HepG2 (cell line): ENCODE measurements at regions not wholly inside any gene's neighbourhood (a gene's known extent, or its start where the extent isn't known, plus 50 kb on each side); places are given as distances from the start of the nearest gene placed in this dataset.

Experiments
- ATAC-seq: fragments of 200-7000 bp; cut with Tn5 transposase; 3 replicates; pipeline ENCODE4 v1.9.1; 2020; ENCODE audit warnings: mild to moderate bottlenecking, moderate library complexity
- BruUV-seq: library from RNA; stranded (reverse); fragments of 400-500 nt; replicated peaks from 2 replicates; lab custom pipeline; 2021; lab: Mats Ljungman, UMichigan
- CTCF ChIA-PET: fragments of 300-600 bp; formaldehyde crosslinking; extraction: SDS; loops from one replicate; lab custom pipeline; 2021; ENCODE audit warnings: low total read pairs, inconsistent platforms, low intra/inter-chr PET ratio; lab: Yijun Ruan, JAX
- POLR2A ChIA-PET: fragments of 350-600 bp; sonication (Branson Sonifier 250); formaldehyde crosslinking; loops from one replicate; lab custom pipeline; 2020; ENCODE audit warnings: antibody characterized with exemption, inconsistent platforms; lab: Yijun Ruan, JAX
- DNase-seq: peaks from one replicate; pipeline ENCODE4 v3.0.0-alpha.2; 2015; ENCODE audit warnings: low spot score
- FAIRE-seq: peaks from 3 replicates; lab custom pipeline; 2011; peaks lifted over from hg19 to GRCh38; lab: Jason Lieb, UNC
- H2AFZ ChIP-seq: one replicate; pipeline ENCODE4 v1.6.1; 2011; ENCODE audit warnings: low read length, inconsistent platforms
- H3K27ac ChIP-seq: fragments of 300-600 bp; 3 replicates; pipeline ENCODE4 v1.8.0; 2011; ENCODE audit warnings: mixed run types, mild to moderate bottlenecking, mixed read lengths, low read length, inconsistent platforms; ENCODE audit not compliant: insufficient read depth; ENCODE audit errors: extremely low read length
- H3K27me3 ChIP-seq, 2 experiments: fragments of 200-600 bp in 1 of 2; 2 replicates in 1 of 2; 3 replicates in 1 of 2; pipeline versions ENCODE4 v1.6.0 to v1.8.0; 2011; ENCODE audit warnings: low read length in 2 of 2, mild to moderate bottlenecking in 2 of 2, moderate library complexity in 2 of 2, inconsistent platforms in 1 of 2; ENCODE audit not compliant: insufficient read depth in 2 of 2, control insufficient read depth in 1 of 2
- H3K36me3 ChIP-seq, 2 experiments: fragments of 200-600 bp in 1 of 2; replicated peaks in 1 of 2; 2 replicates in 1 of 2; 3 replicates in 1 of 2; pipeline versions ENCODE4 v1.5.1 to v1.8.0; 2011; ENCODE audit warnings: low read length in 2 of 2, inconsistent platforms in 1 of 2; ENCODE audit not compliant: insufficient read depth in 2 of 2, control insufficient read depth in 1 of 2
- H3K4me1 ChIP-seq: 2 replicates; pipeline ENCODE4 v1.5.1; 2012; ENCODE audit warnings: low read length, inconsistent platforms; ENCODE audit not compliant: insufficient read depth
- H3K4me2 ChIP-seq: 2 replicates; pipeline ENCODE4 v1.6.0; 2011; ENCODE audit warnings: low read depth, low read length, inconsistent platforms
- H3K4me3 ChIP-seq, 3 experiments: fragments of 200-600 bp in 1 of 3; sonication (generic), shearing (Covaris generic) in 1 of 3; replicated peaks in 1 of 3; 2 replicates each; pipeline ENCODE4 v1.5.1; 2011 to 2016; ENCODE audit warnings: low read length in 3 of 3, inconsistent platforms in 2 of 3, low read depth in 2 of 3, mild to moderate bottlenecking in 2 of 3, control low read depth in 1 of 3, mixed read lengths in 1 of 3; ENCODE audit not compliant: insufficient read depth in 1 of 3
- H3K79me2 ChIP-seq: one replicate; pipeline ENCODE4 v1.6.1; 2011; ENCODE audit warnings: low read length, inconsistent platforms; ENCODE audit not compliant: insufficient read depth
- H3K9ac ChIP-seq: 2 replicates; pipeline ENCODE4 v1.6.0; 2011; ENCODE audit warnings: mild to moderate bottlenecking, low read depth, low read length, inconsistent platforms; ENCODE audit not compliant: insufficient read depth
- H3K9me3 ChIP-seq: 2 replicates; pipeline ENCODE4 v1.5.1; 2012; ENCODE audit warnings: mild to moderate bottlenecking, low read length
- H4K20me1 ChIP-seq: 2 replicates; pipeline ENCODE4 v1.6.0; 2011; ENCODE audit warnings: inconsistent platforms, mild to moderate bottlenecking, low read length, moderate library complexity; ENCODE audit not compliant: insufficient read depth
- CCDC6 ChIP-seq: sonication (generic); formaldehyde crosslinking; IDR thresholded peaks from 2 replicates; pipeline ENCODE4 v1.8.1; 2022; ENCODE audit warnings: mild to moderate bottlenecking, missing genetic modification reagents, moderate library complexity
- HNRNPUL1 ChIP-seq: fragments of 200-400 bp; formaldehyde crosslinking; IDR thresholded peaks from 2 replicates; pipeline ENCODE4 v1.6.1; 2017; ENCODE audit warnings: low read depth, mild to moderate bottlenecking, low read length, moderate library complexity
- NR1H2 ChIP-seq: sonication (generic); formaldehyde crosslinking; IDR thresholded peaks from 2 replicates; pipeline ENCODE4 v1.8.1; 2022; ENCODE audit warnings: low read depth, missing genetic modification reagents, borderline replicate concordance
- TAF15 ChIP-seq: fragments of 200-400 bp; formaldehyde crosslinking; IDR thresholded peaks from one replicate; pipeline ENCODE4 v1.6.1; 2018; ENCODE audit warnings: mild to moderate bottlenecking, low read depth, low read length; ENCODE audit not compliant: poor library complexity, severe bottlenecking
- THYN1 ChIP-seq: sonication (generic); formaldehyde crosslinking; IDR thresholded peaks from 2 replicates; pipeline ENCODE4 v1.8.1; 2023; ENCODE audit warnings: low read depth, mild to moderate bottlenecking, moderate library complexity, missing genetic modification reagents, borderline replicate concordance
- TOPORS ChIP-seq: sonication (generic); formaldehyde crosslinking; IDR thresholded peaks from 2 replicates; pipeline ENCODE4 v1.8.0; 2023; ENCODE audit warnings: mild to moderate bottlenecking, missing genetic modification reagents
- ZNF12 ChIP-seq: sonication (generic); formaldehyde crosslinking; IDR thresholded peaks from 2 replicates; pipeline ENCODE4 v1.5.0; 2020; ENCODE audit warnings: missing genetic modification reagents
- ZNF678 ChIP-seq: sonication (generic); formaldehyde crosslinking; IDR thresholded peaks from 2 replicates; pipeline ENCODE4 v1.4.0; 2020; ENCODE audit warnings: mild to moderate bottlenecking, missing genetic modification reagents
- ZNF790 ChIP-seq: sonication (generic); formaldehyde crosslinking; IDR thresholded peaks from 2 replicates; pipeline ENCODE4 v1.8.0; 2022; ENCODE audit warnings: missing genetic modification reagents, mild to moderate bottlenecking, borderline replicate concordance
- WGBS: methylation state at CpG from one replicate; pipeline ENCODE4 v1.1.6; 2017; ENCODE audit warnings: low lambda C conversion rate; 5-methylcytosine and 5-hydroxymethylcytosine counted together
- in situ Hi-C: cut with HindIII; loops from 2 replicates; pipeline ENCODE4 v1.10.0; 2017; ENCODE audit warnings: low pct_unique_long_range_greater_than_20kb; ENCODE audit not compliant: extremely low pct_ligation_motif_present
- intact Hi-C: fragments of 100-400 bp; cut with micrococcal nuclease; formaldehyde crosslinking; loops from one replicate; pipeline ENCODE4 v1.10.0; 2022; ENCODE audit not compliant: unreplicated experiment
- TF ChIP-seq, protein P1 (sequence below): sonication (generic); formaldehyde crosslinking; IDR thresholded peaks from 2 replicates; pipeline ENCODE4 v1.4.0; 2020; ENCODE audit warnings: mild to moderate bottlenecking, missing genetic modification reagents
- TF ChIP-seq, protein P2 (sequence below): sonication (generic); formaldehyde crosslinking; IDR thresholded peaks from 2 replicates; pipeline ENCODE4 v1.9.0; 2021; ENCODE audit warnings: missing genetic modification reagents, mild to moderate bottlenecking, borderline replicate concordance
- TF ChIP-seq, protein P3 (sequence below): sonication (generic); formaldehyde crosslinking; IDR thresholded peaks from 2 replicates; pipeline ENCODE4 v1.5.0; 2020; ENCODE audit warnings: missing genetic modification reagents, mild to moderate bottlenecking, borderline replicate concordance
- TF ChIP-seq, protein P4 (sequence below): sonication (generic); formaldehyde crosslinking; IDR thresholded peaks from 2 replicates; pipeline ENCODE4 v1.4.0; 2020; ENCODE audit warnings: missing genetic modification reagents

DNA sequence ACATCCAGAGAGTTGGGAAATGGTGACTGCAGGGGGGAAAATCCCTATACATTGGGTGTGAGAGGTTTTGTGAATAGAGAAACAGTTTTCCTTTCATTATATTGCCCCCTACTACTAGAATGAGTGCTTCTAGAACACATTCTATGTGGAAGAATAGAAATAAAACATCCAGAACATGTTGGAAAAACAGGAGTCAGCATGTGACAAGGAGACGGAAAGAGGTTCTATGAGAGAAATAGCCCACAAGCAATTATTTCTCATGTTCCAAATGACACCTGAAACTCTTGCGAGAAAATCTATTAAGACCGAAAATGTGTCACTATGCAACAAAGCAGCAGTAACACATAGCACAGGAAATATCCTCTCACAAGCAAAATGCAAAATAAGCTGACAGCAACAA, 202.7 kb upstream of the SPOPL start:
- Histone ChIP-seq H3K9me3 (no peaks in the 10 kb centered on the region), H4K20me1 (no peaks in the 10 kb centered on the region), H3K9ac (no peak overlapping the region), H3K4me1 (0 out of 2 replicates have a peak, but pooled peaks cover 5% of the 10 kb centered on the region), H3K4me2 (no peak overlapping the region), H3K27ac (no peak overlapping the region), H3K36me3 (no peaks in the 10 kb centered on the region), H2AFZ (no peak overlapping the region), H3K79me2 (no peaks in the 10 kb centered on the region), H3K4me3 (no peak overlapping the region), H3K27me3 (no peaks in the 10 kb centered on the region)
- no peak for FAIRE-seq
- DNase-seq = no peak
- no TSS peak for BruUV-seq
- CTCF ChIA-PET = no interaction called here
- ATAC-seq = no peak
- WGBS = 98% methylated on average over 3 of the region's 3 CpGs
- TF ChIP-seq HNRNPUL1 (no peak), TAF15 (no peak), CCDC6 (CRISPR knock-in tag) (no peak), NR1H2 (no peak), THYN1 (CRISPR knock-in tag) (no peak), ZNF12 (no peak), ZNF678 (CRISPR knock-in tag) (no peak), TOPORS (CRISPR knock-in tag) (no peak), ZNF790 (CRISPR knock-in tag) (no peak)
- TF ChIP-seq, protein P1, sequence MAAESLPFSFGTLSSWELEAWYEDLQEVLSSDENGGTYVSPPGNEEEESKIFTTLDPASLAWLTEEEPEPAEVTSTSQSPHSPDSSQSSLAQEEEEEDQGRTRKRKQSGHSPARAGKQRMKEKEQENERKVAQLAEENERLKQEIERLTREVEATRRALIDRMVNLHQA (CRISPR knock-in tag) = no peak
- TF ChIP-seq, protein P2, sequence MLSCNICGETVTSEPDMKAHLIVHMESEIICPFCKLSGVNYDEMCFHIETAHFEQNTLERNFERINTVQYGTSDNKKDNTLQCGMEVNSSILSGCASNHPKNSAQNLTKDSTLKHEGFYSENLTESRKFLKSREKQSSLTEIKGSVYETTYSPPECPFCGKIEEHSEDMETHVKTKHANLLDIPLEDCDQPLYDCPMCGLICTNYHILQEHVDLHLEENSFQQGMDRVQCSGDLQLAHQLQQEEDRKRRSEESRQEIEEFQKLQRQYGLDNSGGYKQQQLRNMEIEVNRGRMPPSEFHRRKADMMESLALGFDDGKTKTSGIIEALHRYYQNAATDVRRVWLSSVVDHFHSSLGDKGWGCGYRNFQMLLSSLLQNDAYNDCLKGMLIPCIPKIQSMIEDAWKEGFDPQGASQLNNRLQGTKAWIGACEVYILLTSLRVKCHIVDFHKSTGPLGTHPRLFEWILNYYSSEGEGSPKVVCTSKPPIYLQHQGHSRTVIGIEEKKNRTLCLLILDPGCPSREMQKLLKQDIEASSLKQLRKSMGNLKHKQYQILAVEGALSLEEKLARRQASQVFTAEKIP (CRISPR knock-in tag) = no peak
- TF ChIP-seq, protein P3, sequence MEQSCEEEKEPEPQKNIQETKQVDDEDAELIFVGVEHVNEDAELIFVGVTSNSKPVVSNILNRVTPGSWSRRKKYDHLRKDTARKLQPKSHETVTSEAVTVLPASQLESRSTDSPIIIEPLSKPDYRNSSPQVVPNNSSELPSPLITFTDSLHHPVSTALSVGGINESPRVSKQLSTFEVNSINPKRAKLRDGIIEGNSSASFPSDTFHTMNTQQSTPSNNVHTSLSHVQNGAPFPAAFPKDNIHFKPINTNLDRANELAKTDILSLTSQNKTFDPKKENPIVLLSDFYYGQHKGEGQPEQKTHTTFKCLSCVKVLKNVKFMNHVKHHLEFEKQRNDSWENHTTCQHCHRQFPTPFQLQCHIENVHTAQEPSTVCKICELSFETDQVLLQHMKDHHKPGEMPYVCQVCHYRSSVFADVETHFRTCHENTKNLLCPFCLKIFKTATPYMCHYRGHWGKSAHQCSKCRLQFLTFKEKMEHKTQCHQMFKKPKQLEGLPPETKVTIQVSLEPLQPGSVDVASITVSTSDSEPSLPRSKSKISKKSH = no peak
- TF ChIP-seq, protein P4, sequence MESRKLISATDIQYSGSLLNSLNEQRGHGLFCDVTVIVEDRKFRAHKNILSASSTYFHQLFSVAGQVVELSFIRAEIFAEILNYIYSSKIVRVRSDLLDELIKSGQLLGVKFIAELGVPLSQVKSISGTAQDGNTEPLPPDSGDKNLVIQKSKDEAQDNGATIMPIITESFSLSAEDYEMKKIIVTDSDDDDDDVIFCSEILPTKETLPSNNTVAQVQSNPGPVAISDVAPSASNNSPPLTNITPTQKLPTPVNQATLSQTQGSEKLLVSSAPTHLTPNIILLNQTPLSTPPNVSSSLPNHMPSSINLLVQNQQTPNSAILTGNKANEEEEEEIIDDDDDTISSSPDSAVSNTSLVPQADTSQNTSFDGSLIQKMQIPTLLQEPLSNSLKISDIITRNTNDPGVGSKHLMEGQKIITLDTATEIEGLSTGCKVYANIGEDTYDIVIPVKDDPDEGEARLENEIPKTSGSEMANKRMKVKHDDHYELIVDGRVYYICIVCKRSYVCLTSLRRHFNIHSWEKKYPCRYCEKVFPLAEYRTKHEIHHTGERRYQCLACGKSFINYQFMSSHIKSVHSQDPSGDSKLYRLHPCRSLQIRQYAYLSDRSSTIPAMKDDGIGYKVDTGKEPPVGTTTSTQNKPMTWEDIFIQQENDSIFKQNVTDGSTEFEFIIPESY (CRISPR knock-in tag) = no peak
- in situ Hi-C loops = no loop called here
- POLR2A ChIA-PET = no interaction called here
- intact Hi-C loops = no loop called here
